WTC11 (cell line): ENCODE measurements at regions not wholly inside any gene's neighbourhood (a gene's known extent, or its start where the extent isn't known, plus 50 kb on each side); places are given as distances from the start of the nearest gene placed in this dataset.

Experiments
- CREB1 ChIP-seq: sonication (generic); formaldehyde crosslinking; IDR thresholded peaks from 2 replicates; pipeline ENCODE4 v1.8.0; 2023; ENCODE audit warnings: mild to moderate bottlenecking, missing genetic modification reagents
- CTCF ChIP-seq: fragments of 200-600 bp; IDR thresholded peaks from 2 replicates; pipeline ENCODE4 v1.8.0; 2022; ENCODE audit warnings: antibody characterized with exemption
- ELF4 ChIP-seq: sonication (generic); formaldehyde crosslinking; IDR thresholded peaks from 2 replicates; pipeline ENCODE4 v1.8.1; 2022; ENCODE audit warnings: low read depth, mild to moderate bottlenecking, moderate library complexity, missing genetic modification reagents
- FOXJ3 ChIP-seq: sonication (generic); formaldehyde crosslinking; IDR thresholded peaks from 2 replicates; pipeline ENCODE4 v1.9.0; 2021; ENCODE audit warnings: missing genetic modification reagents, mild to moderate bottlenecking, borderline replicate concordance
- IRF2 ChIP-seq: sonication (generic); formaldehyde crosslinking; IDR thresholded peaks from 2 replicates; pipeline ENCODE4 v1.8.0; 2022; ENCODE audit warnings: low read depth, missing genetic modification reagents, borderline replicate concordance
- JUN ChIP-seq: sonication (generic); formaldehyde crosslinking; IDR thresholded peaks from 2 replicates; pipeline ENCODE4 v1.8.0; 2023; ENCODE audit warnings: mild to moderate bottlenecking, missing genetic modification reagents
- MAX ChIP-seq: sonication (generic); formaldehyde crosslinking; IDR thresholded peaks from 2 replicates; pipeline ENCODE4 v1.8.0; 2022; ENCODE audit warnings: mild to moderate bottlenecking, missing genetic modification reagents
- RELA ChIP-seq: sonication (generic); formaldehyde crosslinking; IDR thresholded peaks from 2 replicates; pipeline ENCODE4 v1.8.1; 2022; ENCODE audit warnings: missing genetic modification reagents, mild to moderate bottlenecking, borderline replicate concordance
- SMAD4 ChIP-seq: sonication (generic); formaldehyde crosslinking; IDR thresholded peaks from 2 replicates; pipeline ENCODE4 v1.8.0; 2022; ENCODE audit warnings: mild to moderate bottlenecking, missing genetic modification reagents
- TCF7 ChIP-seq: sonication (generic); formaldehyde crosslinking; IDR thresholded peaks from 2 replicates; pipeline ENCODE4 v1.8.0; 2022; ENCODE audit warnings: mild to moderate bottlenecking, low read depth, missing genetic modification reagents, moderate library complexity
- TP53 ChIP-seq: sonication (generic); formaldehyde crosslinking; IDR thresholded peaks from 2 replicates; pipeline ENCODE4 v1.8.1; 2023; ENCODE audit warnings: mild to moderate bottlenecking, missing genetic modification reagents
- USF1 ChIP-seq: sonication (generic); formaldehyde crosslinking; IDR thresholded peaks from 2 replicates; pipeline ENCODE4 v1.8.0; 2022; ENCODE audit warnings: mild to moderate bottlenecking, missing genetic modification reagents
- TF ChIP-seq, protein P1 (sequence below): sonication (generic); formaldehyde crosslinking; conservative IDR thresholded peaks from 2 replicates; pipeline ENCODE4 v1.8.1; 2023; ENCODE audit warnings: mild to moderate bottlenecking, low read depth, missing genetic modification reagents, moderate library complexity

DNA sequence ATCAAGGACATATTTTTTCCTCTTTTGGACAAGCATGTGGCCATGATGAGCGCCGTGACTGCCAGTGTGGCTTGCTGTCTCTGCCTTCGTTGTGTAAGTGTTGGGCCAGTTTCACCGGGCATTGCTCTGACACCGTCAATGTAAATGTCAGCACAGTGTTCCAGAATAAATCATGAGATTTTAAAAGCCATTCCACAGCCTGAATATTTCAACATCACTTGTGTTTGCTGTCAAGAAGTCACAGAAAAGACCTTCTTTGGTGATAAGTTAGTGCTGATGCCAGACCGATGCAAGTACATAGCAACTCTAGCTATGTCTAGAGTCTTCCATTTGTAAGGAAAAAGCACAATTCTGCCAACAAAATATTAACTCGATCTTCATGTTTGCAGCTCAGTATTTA lies 467.8 kb downstream of the TBC1D22A start:
- TF ChIP-seq SMAD4 = no peak
- TF ChIP-seq ELF4 (CRISPR knock-in tag) = no peak
- TF ChIP-seq CTCF = no peak
- no peak for TF ChIP-seq USF1 (CRISPR knock-in tag)
- TF ChIP-seq FOXJ3 (CRISPR knock-in tag) = no peak
- TF ChIP-seq, protein P1, sequence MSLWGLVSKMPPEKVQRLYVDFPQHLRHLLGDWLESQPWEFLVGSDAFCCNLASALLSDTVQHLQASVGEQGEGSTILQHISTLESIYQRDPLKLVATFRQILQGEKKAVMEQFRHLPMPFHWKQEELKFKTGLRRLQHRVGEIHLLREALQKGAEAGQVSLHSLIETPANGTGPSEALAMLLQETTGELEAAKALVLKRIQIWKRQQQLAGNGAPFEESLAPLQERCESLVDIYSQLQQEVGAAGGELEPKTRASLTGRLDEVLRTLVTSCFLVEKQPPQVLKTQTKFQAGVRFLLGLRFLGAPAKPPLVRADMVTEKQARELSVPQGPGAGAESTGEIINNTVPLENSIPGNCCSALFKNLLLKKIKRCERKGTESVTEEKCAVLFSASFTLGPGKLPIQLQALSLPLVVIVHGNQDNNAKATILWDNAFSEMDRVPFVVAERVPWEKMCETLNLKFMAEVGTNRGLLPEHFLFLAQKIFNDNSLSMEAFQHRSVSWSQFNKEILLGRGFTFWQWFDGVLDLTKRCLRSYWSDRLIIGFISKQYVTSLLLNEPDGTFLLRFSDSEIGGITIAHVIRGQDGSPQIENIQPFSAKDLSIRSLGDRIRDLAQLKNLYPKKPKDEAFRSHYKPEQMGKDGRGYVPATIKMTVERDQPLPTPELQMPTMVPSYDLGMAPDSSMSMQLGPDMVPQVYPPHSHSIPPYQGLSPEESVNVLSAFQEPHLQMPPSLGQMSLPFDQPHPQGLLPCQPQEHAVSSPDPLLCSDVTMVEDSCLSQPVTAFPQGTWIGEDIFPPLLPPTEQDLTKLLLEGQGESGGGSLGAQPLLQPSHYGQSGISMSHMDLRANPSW (CRISPR knock-in tag) = no peak
- no peak for TF ChIP-seq RELA (CRISPR knock-in tag)
- TF ChIP-seq TP53 = no peak
- TF ChIP-seq IRF2 = no peak
- no peak for TF ChIP-seq TCF7 (CRISPR knock-in tag)
- TF ChIP-seq CREB1 = no peak
- TF ChIP-seq MAX (CRISPR knock-in tag) = no peak
- no peak for TF ChIP-seq JUN
